ENCODE measurements at regions not wholly inside any gene's neighbourhood (a gene's known extent, or its start where the extent isn't known, plus 50 kb on each side); places are given as distances from the start of the nearest gene placed in this dataset.

DNA sequence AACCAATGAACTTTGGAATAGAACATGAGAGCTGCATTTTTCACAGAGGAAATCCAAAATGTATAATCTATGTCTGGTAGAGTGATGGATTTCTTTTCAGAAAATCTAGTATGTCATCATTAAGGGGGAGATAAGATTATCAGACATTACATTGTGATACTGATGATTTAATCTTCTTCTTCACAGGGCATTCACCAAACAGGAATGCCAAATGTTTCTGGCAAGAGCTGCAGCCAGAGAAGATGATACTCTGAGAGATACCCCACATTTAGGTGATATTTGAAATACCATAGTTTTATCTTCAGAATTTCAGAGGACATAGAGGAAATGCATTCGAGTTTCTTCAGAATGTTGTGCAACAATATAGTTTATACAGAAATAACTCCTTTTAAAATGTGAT lies 1523.7 kb upstream of the ADGRL3 start:
- TF ChIP-seq, protein P1, sequence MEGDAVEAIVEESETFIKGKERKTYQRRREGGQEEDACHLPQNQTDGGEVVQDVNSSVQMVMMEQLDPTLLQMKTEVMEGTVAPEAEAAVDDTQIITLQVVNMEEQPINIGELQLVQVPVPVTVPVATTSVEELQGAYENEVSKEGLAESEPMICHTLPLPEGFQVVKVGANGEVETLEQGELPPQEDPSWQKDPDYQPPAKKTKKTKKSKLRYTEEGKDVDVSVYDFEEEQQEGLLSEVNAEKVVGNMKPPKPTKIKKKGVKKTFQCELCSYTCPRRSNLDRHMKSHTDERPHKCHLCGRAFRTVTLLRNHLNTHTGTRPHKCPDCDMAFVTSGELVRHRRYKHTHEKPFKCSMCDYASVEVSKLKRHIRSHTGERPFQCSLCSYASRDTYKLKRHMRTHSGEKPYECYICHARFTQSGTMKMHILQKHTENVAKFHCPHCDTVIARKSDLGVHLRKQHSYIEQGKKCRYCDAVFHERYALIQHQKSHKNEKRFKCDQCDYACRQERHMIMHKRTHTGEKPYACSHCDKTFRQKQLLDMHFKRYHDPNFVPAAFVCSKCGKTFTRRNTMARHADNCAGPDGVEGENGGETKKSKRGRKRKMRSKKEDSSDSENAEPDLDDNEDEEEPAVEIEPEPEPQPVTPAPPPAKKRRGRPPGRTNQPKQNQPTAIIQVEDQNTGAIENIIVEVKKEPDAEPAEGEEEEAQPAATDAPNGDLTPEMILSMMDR (IDR thresholded peaks at IDR 0.05) = no peak
- TF ChIP-seq POLR2A (IDR thresholded peaks at IDR 0.05) = no peak

Measured in right lobe of liver (tissue), 4 donors.